DND-41 (cell line): ENCODE measurements at regions not wholly inside any gene's neighbourhood (a gene's known extent, or its start where the extent isn't known, plus 50 kb on each side); places are given as distances from the start of the nearest gene placed in this dataset.

Experiments
- EZH2 ChIP-seq: IDR thresholded peaks from 3 replicates; pipeline ENCODE4 v1.6.1; 2012; ENCODE audit warnings: borderline replicate concordance, low read depth, mild to moderate bottlenecking, moderate library complexity, low read length, inconsistent platforms; ENCODE audit not compliant: severe bottlenecking
- TF ChIP-seq, protein P1 (sequence below): IDR thresholded peaks from 2 replicates; pipeline ENCODE4 v1.5.1; 2012; ENCODE audit warnings: borderline replicate concordance, low read length, moderate library complexity, mild to moderate bottlenecking; ENCODE audit not compliant: poor library complexity, severe bottlenecking; ENCODE audit errors: extremely low read depth

- TF ChIP-seq, protein P1, sequence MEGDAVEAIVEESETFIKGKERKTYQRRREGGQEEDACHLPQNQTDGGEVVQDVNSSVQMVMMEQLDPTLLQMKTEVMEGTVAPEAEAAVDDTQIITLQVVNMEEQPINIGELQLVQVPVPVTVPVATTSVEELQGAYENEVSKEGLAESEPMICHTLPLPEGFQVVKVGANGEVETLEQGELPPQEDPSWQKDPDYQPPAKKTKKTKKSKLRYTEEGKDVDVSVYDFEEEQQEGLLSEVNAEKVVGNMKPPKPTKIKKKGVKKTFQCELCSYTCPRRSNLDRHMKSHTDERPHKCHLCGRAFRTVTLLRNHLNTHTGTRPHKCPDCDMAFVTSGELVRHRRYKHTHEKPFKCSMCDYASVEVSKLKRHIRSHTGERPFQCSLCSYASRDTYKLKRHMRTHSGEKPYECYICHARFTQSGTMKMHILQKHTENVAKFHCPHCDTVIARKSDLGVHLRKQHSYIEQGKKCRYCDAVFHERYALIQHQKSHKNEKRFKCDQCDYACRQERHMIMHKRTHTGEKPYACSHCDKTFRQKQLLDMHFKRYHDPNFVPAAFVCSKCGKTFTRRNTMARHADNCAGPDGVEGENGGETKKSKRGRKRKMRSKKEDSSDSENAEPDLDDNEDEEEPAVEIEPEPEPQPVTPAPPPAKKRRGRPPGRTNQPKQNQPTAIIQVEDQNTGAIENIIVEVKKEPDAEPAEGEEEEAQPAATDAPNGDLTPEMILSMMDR: no peak
- TF ChIP-seq EZH2: no peak
Measured at GRCh38 chr1:96338622-96339021, 383.0 kb upstream of the PTBP2 start.
